Esophagus mucosa (tissue), 1 donor: ENCODE measurements at regions not wholly inside any gene's neighbourhood (a gene's known extent, or its start where the extent isn't known, plus 50 kb on each side); places are given as distances from the start of the nearest gene placed in this dataset.
"Not testable (repeated sequence)": the region's sequence is repeated elsewhere in the genome, so short reads cannot be mapped to it uniquely, and the experiment has no call there.

Experiments
- ATAC-seq: fragments of 200-7000 bp; cut with Tn5 transposase; one replicate; pipeline ENCODE4 v1.9.1; 2020
- donor health status: DM: yes; HTN: yes; CAD: no.

DNA sequence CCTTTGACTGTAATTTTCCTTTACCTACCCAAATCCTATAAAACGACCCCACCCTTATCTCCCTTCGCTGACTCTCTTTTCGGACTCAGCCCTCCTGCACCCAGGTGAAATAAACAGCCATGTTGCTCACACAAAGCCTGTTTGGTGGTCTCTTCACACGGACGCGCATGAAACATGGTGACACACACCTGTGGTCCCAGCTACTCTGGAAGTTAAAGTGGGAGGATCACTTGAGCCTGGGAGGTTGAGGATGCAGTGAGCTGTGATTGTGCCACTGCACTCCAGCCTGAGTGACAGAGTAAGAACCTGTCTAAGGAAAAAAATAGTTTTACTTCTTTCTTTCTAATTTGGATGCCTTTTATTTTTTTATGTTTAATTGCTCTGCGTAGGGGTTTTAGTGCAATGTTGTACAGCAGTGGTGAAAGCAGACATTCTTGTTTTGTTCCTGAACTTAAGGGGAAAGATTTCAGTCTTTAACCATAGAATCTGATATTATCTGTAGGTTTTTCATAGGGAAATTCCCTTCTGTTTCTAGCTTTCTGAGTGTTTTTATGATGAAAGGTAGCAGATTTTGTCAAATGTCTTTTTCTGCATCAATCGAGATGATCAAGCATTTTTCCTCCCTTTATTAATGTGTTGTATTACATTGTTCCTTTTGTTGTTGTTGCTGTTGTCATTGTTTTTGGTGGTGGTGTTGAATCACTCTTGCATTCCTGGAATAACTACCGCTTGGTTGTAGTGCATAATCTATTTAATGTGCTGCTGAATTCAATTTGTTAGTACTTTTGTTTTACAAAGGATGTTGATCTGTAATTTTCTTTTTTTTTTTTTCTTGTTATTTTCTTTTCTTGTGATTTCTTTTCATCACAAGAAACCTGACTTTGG lies 497.4 kb downstream of the DISC1 start:
- no peak for ATAC-seq

DNA sequence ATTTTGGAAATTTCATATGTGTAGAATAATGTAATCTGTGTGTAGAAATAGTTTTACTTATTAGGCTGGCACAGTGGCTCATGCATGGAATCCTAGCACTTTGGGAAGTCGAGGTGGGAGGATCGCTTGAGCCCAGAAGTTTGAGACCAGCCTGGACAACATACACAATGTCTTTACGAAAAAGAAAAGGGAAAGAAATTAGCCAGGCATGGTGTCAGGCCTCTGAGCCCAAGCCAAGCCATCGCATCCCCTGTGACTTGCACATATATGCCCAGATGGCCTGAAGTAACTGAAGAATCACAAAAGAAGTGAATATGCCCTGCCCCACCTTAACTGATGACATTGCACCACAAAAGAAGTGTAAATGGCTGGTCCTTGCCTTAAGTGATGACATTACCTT lies 491.3 kb downstream of the DISC1 start:
- not testable (repeated sequence) for ATAC-seq

- ATAC-seq, result no peak
Measured at GRCh38 chr1:232114985-232115384, 488.4 kb downstream of the DISC1 start.

DNA sequence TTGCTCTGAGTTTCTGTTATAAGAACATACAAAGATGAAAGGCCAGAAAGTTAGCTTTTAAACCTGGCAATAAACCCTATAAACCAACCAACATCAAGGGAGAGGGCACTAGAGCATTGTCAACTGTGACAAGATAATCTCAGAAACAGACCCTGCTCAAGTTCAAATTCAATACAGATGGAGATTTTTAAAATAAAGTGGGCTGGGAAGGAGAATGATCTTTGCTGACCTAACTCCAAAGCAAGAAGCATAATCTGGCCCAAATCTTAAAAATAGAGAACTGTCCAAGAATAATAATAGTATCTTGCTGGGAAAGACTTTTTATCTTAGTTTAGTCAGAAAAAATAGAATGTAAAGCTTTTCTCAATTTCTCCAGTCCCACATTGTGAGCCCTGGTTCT lies 485.5 kb downstream of the DISC1 start:
- ATAC-seq, result no peak

- no peak for ATAC-seq
Measured at GRCh38 chr1:232111611-232112010, 485.0 kb downstream of the DISC1 start.

GRCh38 chr1:232110281-232111090 lies 483.9 kb downstream of the DISC1 start:
- ATAC-seq, result no peak

DNA sequence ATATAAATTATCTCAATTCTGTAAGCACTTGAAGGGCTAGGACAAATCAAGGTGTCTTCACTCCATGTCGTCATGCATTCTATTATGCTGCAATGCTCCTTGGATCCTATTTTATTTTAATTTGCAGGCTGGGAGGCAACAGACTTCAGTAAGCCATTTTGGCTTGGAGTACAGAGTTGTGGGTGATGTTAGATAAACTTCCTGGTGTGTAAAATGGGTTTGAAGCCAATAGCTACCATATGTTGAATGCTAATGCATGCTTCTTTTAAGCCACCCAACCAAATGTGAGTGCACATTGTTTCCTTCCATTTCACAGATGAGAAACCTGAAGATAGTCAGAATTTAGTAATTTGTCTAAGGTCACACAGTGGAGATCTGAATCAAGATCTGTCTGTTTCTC lies 482.8 kb downstream of the DISC1 start:
- ATAC-seq, result no peak

GRCh38 chr1:232108598-232108997 lies 482.0 kb downstream of the DISC1 start:
- no peak for ATAC-seq

- ATAC-seq, result no peak
Measured at GRCh38 chr1:232106415-232106814, 479.8 kb downstream of the DISC1 start.

DNA sequence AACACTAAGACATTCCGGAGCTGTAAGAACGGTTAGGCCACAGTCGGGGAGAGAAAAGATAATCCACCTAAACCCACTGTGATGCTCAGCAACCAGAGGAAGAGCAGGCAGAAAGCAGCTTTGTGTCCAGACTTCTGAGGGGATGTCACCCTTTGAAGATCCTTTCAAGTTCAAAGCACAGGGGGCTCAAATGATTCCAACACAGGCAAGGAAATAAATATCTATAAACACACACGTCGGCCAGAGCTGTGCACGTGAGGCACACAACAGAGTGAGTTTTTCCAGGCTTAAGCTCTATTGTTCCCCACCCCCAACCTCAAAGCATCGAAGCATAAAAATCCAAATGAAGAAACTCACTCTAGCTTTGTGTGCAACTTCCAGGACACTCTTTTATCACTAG lies 479.0 kb downstream of the DISC1 start:
- ATAC-seq, result no peak

DNA sequence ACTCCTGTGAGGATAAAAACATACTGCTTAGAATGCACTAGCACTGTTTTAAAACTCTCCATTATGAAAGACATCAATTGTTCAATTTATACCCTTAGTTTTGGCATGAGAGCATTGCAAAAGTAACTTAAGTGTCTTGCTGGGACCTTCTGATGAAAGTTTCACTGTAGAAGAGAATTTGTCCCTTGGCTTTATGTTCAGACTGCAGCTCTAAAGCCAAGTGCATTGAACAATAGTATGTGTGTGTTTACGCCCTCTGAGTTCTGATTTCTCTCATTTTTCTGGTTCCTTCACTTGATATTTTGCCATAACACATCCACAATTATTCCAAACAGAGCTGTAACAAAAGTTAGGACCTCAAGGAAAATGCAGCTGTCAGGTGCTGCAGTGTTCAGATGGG lies 474.6 kb downstream of the DISC1 start:
- ATAC-seq, result no peak

- ATAC-seq, result no peak
Measured at GRCh38 chr1:232096751-232097150, 470.2 kb downstream of the DISC1 start.
